ENCODE measurements at regions not wholly inside any gene's neighbourhood (a gene's known extent, or its start where the extent isn't known, plus 50 kb on each side); places are given as distances from the start of the nearest gene placed in this dataset.
"Not testable (repeated sequence)": the region's sequence is repeated elsewhere in the genome, so short reads cannot be mapped to it uniquely, and the experiment has no call there.

DNA sequence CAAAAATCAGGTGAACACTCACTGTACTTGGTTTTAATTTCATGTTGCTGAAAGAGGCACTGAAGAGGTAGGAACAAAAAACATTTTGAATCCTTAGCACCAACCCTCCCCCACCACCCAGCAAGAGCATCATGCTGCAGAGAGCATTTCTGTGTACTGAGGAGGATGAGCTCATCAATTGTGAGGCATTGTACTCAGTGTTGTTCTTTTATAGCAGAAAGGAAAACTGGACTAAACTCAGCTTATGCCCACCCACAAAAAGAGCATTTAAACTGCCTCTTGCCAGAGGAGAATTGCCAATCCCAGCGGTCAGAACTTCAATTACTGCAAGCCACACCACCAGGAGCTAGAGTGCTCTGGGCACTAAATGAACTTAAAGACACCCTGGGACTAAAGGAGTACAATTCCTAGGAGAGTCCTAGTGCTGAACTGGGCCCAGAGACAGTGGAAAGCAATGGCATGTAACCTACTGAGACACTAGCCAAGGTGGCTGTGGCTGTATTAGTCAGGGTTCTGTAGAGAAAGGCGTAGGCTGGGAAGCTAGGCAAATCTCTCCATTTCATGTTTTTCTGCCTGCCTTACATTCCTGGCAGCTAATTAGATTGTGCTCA lies 280.7 kb upstream of the KLHL4 start:
- no peak for FAIRE-seq

DNA sequence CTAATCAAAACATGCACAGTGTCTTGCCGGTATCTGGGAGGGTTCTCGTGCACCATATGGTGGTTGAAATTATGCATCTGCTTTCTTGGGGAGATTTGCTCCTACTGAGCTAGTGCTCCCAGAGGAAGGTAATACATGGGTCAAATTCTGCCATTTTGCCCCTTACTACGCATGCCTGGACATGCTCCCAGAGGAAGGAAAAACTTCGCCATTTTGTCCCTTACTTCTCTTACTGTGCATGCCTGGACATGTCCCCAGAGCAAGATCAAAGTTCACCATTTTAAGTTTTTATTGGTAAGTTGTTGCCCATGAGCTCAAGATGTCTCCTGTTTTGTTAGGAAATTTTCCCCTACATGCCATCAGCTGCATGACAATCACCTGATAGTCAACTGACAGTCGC lies 252.1 kb upstream of the KLHL4 start:
- FAIRE-seq = no peak

DNA sequence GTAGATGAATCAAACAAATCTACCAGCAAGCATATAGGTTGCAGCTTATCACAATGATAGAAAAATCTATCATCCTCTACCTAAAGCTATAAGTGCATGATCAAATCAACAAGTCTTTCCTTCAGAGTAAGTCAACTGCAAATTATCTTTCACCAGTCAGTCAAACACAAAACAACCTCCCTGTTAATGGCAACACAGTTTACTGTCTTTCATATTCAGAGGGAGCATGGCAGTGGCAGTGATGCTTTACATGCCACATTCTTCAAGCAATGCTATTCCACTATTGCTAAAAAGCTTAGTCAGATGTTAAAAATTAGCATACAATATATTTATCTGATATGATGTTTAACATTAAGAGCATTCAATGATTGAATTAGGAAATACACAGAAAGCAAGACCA lies 245.1 kb upstream of the KLHL4 start:
- no peak for FAIRE-seq

DNA sequence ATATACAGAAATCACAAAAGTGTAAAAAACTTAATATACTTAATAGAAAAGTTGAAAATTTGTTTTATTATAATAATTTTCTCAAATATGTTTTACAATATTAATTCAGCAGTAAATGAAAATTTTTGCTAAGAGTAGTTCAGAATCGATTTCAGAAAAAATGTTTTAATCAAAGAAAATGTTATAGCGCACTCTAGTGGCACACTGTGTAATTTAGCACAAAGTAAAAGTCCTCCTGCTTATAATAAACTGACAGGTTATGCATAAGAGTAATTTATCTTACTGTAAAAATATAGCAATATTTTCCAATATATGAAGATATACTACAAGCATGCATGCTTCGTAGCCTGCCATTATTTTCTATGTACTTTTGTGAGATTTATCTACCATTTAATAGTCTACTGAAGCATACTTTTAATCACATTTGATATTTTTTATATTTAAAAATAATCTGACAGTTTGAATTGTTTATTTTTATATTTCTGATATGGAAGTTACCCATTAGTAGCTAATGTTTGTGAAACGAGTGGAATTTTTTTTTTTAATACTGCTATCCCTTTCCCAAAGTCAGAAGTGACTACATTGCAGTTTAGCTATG lies 217.9 kb upstream of the KLHL4 start:
- FAIRE-seq = peak; percentile 98

- FAIRE-seq = no peak
These were observed 206.8 kb upstream of the KLHL4 start for GRCh38 chrX:87310780-87311179.

DNA sequence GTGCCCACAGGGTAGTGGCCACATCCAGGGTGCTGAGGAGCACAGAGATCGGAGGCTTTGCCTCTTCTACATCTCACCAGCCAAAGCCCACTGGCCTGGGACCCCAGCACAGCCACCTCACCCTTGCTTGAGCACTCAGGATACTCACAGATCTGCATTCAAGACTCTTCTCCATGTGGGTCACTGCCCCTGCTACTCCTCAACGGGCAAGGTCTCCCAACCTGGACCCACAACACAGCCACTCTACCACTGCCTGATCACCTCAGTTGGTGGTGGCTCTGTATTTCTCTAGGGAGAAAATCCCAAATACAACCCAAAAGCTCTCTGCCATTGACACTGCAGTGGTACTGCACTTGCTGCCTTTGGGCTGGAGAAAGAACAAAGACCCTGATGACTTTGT lies 190.3 kb upstream of the KLHL4 start:
- FAIRE-seq = no peak

GRCh38 chrX:87337267-87337666 lies 180.3 kb upstream of the KLHL4 start:
- peak; percentile 89 for FAIRE-seq

DNA sequence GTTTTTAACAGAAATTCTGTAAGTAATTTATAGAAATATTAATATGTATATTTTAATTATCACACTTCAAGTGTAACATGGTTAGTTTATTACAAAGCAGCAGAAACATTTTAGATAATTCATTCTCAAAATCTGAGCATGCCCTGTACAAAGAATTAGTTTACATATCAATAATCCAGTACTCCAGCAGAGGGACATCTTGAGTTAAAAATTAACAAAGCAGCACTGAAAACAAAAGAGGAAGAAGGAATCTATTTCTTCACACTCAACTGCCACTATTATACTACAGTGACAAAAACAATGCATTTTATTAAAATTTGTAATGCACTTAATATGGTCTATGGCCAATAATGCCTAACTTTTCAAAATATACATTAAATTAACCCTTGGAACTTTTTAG lies 179.1 kb upstream of the KLHL4 start:
- FAIRE-seq = peak; percentile 93

- FAIRE-seq = no peak
These were observed 146.7 kb upstream of the KLHL4 start for GRCh38 chrX:87370865-87371264.

GRCh38 chrX:87374324-87374723 lies 143.3 kb upstream of the KLHL4 start:
- no peak for FAIRE-seq

- no peak for FAIRE-seq
These were observed 140.7 kb upstream of the KLHL4 start for GRCh38 chrX:87376896-87377295.

DNA sequence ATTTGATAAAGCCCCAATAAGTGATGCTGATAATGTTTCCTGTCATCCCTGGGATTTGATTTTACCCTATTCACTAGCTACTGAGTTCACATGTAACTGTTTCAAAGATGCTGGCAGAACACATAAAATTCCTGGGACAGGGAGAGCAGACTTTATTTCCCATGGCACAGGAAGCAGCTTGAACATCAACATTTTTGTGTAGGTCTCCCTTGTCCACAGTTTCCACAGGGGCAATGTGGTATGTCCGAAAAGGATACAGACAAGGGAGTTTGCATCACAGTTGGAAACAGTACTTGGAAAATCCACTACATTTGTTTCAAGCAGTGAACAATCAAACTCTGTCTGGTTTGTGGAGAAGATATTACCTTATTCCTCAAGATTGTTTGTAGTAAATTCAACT lies 129.2 kb upstream of the KLHL4 start:
- no peak for FAIRE-seq

- no peak for FAIRE-seq
These were observed 125.9 kb upstream of the KLHL4 start for GRCh38 chrX:87391742-87392141.

GRCh38 chrX:87392369-87392768 lies 125.2 kb upstream of the KLHL4 start:
- no peak for FAIRE-seq

- FAIRE-seq = no peak
These were observed 120.3 kb upstream of the KLHL4 start for GRCh38 chrX:87397103-87397886.

- no peak for FAIRE-seq
These were observed 115.3 kb upstream of the KLHL4 start for GRCh38 chrX:87402256-87402655.

DNA sequence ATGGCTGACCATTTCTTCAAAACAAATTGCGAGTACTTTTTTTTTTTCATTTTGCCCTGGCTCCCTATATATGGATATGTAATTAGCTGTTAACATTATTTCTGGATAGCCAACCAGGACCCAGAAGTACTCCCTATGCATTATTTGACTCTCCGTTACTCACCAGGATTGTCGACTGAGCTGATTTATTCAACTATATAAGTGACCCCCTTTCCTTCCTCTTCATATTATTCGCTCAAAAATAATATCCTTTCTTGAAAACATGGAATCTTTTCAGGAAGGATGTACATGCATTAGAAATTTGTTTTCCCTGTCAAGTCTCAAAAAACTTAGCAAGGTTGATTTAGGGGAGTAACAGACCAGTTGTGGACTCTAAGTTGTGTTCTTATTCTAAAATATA lies 114.1 kb upstream of the KLHL4 start:
- FAIRE-seq = no peak

- FAIRE-seq = no peak
These were observed 108.3 kb upstream of the KLHL4 start for GRCh38 chrX:87409113-87409841.

DNA sequence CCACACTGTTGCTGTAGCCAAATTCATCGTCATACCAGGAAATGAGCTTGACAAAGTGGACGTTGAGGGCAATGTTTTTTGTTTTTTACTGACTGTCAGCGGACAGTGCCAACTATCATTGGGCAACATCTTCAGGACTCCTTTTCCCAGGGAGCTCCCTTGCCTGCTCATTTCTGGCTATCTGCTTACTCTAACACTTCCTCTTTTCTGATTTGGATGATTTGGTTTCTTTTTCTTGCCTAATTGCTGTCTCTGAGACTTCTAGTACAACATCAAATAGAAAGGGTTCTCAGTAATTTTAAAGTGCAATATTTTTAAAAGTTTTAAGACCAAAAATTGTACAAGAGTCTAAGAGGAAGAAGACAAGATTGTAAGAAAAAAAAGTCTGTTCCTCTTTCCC lies 92.0 kb upstream of the KLHL4 start:
- no peak for FAIRE-seq

GRCh38 chrX:87434618-87435017 lies 83.0 kb upstream of the KLHL4 start:
- no peak for FAIRE-seq

GRCh38 chrX:87448613-87449012 lies 69.0 kb upstream of the KLHL4 start:
- not testable (repeated sequence) for FAIRE-seq

DNA sequence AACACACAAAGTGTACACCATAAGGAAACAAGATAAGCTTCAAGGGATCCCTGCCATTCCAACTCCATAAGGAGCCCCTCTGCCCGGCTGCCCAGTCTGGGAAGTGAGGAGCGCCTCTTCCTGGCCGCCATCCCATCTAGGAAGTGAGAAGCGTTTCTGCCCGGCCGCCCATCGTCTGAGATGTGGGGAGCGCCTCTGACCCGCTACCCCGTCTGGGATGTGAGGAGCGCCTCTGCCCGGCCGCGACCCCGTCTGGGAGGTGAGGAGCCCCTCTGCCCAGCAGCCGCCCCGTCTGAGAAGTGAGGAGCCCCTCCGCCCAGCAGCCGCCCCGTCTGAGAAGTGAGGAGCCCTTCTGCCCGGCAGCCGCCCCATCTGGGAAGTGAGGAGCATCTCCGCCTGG lies 51.8 kb upstream of the KLHL4 start:
- FAIRE-seq = not testable (repeated sequence)
